SU-DHL-6 (cell line): ENCODE measurements at regions not wholly inside any gene's neighbourhood (a gene's known extent, or its start where the extent isn't known, plus 50 kb on each side); places are given as distances from the start of the nearest gene placed in this dataset.

Experiments
- CTCF ChIP-seq: fragments of 200-600 bp; sonication (generic); IDR thresholded peaks from one replicate; pipeline ENCODE4 v1.5.1; 2017; ENCODE audit warnings: antibody characterized with exemption, mild to moderate bottlenecking, low read length, moderate library complexity; ENCODE audit not compliant: insufficient read depth, poor library complexity, severe bottlenecking
- EZH2phosphoT487 ChIP-seq: fragments of 200-600 bp; sonication (generic), shearing (Covaris generic); conservative IDR thresholded peaks from 2 replicates; pipeline ENCODE4 v1.6.1; 2018; ENCODE audit warnings: mild to moderate bottlenecking, antibody characterized with exemption, low read length, moderate library complexity, mixed read lengths

- TF ChIP-seq CTCF: no peak
- TF ChIP-seq EZH2phosphoT487: no peak
These were observed 937.8 kb downstream of the PCDH7 start for GRCh38 chr4:31657859-31658570.
